Panc1 (cell line): ENCODE measurements at regions not wholly inside any gene's neighbourhood (a gene's known extent, or its start where the extent isn't known, plus 50 kb on each side); places are given as distances from the start of the nearest gene placed in this dataset.

ENCODE experiments used
- ATAC-seq: fragments of 200-7000 bp; cut with Tn5 transposase; 2 replicates; pipeline ENCODE4 v1.9.1; 2020; ENCODE audit warnings: mild to moderate bottlenecking, moderate library complexity
- BruUV-seq: library from RNA; stranded (reverse); fragments of 400-500 nt; replicated peaks from 2 replicates; lab custom pipeline; 2021; lab: Mats Ljungman, UMichigan
- CTCF ChIA-PET: fragments of 300-600 bp; sonication (Branson Sonifier 250); formaldehyde crosslinking; loops from one replicate; lab custom pipeline; 2022; ENCODE audit warnings: antibody characterized with exemption; lab: Charles Lee
- POLR2A ChIA-PET: fragments of 300-600 bp; sonication (Branson Sonifier 250); formaldehyde crosslinking; loops from one replicate; lab custom pipeline; 2022; ENCODE audit warnings: antibody characterized with exemption; lab: Charles Lee
- DNase-seq: peaks from one replicate; pipeline ENCODE4 v3.0.0-alpha.2; 2010; ENCODE audit warnings: low read depth, low spot score
- H3K27ac ChIP-seq: 2 replicates; pipeline ENCODE4 v1.5.1; 2011; ENCODE audit warnings: mild to moderate bottlenecking, low read length, inconsistent platforms
- H3K27me3 ChIP-seq: fragments of 200-500 bp; sonication (Bioruptor generic); 2 replicates; pipeline ENCODE4 v1.6.0; 2014; ENCODE audit warnings: low read length, inconsistent platforms; ENCODE audit not compliant: control insufficient read depth, insufficient read depth
- H3K36me3 ChIP-seq: fragments of 200-500 bp; sonication (Bioruptor generic); 2 replicates; pipeline ENCODE4 v1.5.1; 2014; ENCODE audit warnings: inconsistent platforms, mild to moderate bottlenecking, low read length, moderate library complexity; ENCODE audit not compliant: control insufficient read depth, insufficient read depth
- H3K4me1 ChIP-seq: 2 replicates; pipeline ENCODE4 v1.5.1; 2011; ENCODE audit warnings: inconsistent platforms, mild to moderate bottlenecking, low read length, moderate library complexity; ENCODE audit not compliant: control insufficient read depth, insufficient read depth
- H3K4me3 ChIP-seq, 2 experiments: 2 replicates each; pipeline ENCODE4 v1.5.1; 2011 to 2012; ENCODE audit warnings: low read depth in 2 of 2, low read length in 2 of 2, mild to moderate bottlenecking in 2 of 2, inconsistent platforms in 1 of 2, moderate library complexity in 1 of 2
- H3K9me3 ChIP-seq: fragments of 200-500 bp; sonication (Bioruptor generic); 2 replicates; pipeline ENCODE4 v1.5.1; 2014; ENCODE audit warnings: low read depth, mild to moderate bottlenecking, inconsistent platforms, low read length, moderate library complexity; ENCODE audit not compliant: control insufficient read depth, insufficient read depth
- POLR2AphosphoS5 ChIP-seq: IDR thresholded peaks from 2 replicates; pipeline ENCODE4 v1.6.1; 2012; ENCODE audit warnings: mild to moderate bottlenecking, low read depth, low read length, moderate library complexity
- SIN3A ChIP-seq: IDR thresholded peaks from 2 replicates; pipeline ENCODE4 v1.6.1; 2012; ENCODE audit warnings: low read depth, mild to moderate bottlenecking, low read length, moderate library complexity, borderline replicate concordance; ENCODE audit not compliant: insufficient read depth
- TCF7L2 ChIP-seq: IDR thresholded peaks from 2 replicates; pipeline ENCODE4 v1.6.1; 2011; ENCODE audit warnings: mild to moderate bottlenecking, low read depth, low read length, inconsistent platforms
- in situ Hi-C: cut with HindIII; loops from 2 replicates; pipeline ENCODE4 v1.10.0; 2016; ENCODE audit warnings: low sequenced_read_pairs, low pct_unique_long_range_greater_than_20kb
- intact Hi-C: fragments of 100-400 bp; cut with micrococcal nuclease; formaldehyde crosslinking; loops from one replicate; pipeline ENCODE4 v1.10.0; 2022; ENCODE audit not compliant: unreplicated experiment
- TF ChIP-seq, protein P1 (sequence below): fragments of 450-650 bp; IDR thresholded peaks from 2 replicates; pipeline ENCODE4 v1.5.1; 2017; ENCODE audit warnings: mild to moderate bottlenecking
- TF ChIP-seq, protein P2 (sequence below), 2 experiments: IDR thresholded peaks; 2 replicates each; pipeline ENCODE4 v1.6.1; 2011 to 2012; ENCODE audit warnings: low read depth in 2 of 2, control low read depth in 1 of 2, low read length in 1 of 2, mild to moderate bottlenecking in 1 of 2, moderate library complexity in 1 of 2; ENCODE audit not compliant: insufficient read depth in 1 of 2

DNA sequence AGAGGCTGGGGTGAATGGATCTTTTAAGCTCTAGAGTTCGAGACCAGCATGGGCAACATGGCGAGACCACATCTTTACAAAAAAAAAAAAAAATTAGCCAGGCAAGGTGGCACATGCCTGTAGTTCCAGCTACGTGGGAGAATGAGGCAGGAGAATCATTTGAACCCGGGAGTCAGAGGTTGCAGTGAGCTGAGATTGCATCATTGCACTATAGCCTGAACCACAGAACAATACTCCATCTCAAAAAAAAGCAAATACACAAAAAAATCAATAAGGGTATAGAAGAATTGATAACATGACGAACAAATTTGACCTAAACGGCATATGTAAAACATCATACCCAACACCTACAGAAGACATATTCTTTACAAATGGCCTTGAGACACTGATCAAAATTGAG lies 668.4 kb downstream of the MECOM start:
- ChIA-PET CTCF (no interaction called here), POLR2A (no interaction called here)
- in situ Hi-C loops (no loop called here), intact Hi-C loops (no loop called here)
- TF ChIP-seq TCF7L2 (no peak), POLR2AphosphoS5 (no peak), SIN3A (no peak)
- TF ChIP-seq, protein P1, sequence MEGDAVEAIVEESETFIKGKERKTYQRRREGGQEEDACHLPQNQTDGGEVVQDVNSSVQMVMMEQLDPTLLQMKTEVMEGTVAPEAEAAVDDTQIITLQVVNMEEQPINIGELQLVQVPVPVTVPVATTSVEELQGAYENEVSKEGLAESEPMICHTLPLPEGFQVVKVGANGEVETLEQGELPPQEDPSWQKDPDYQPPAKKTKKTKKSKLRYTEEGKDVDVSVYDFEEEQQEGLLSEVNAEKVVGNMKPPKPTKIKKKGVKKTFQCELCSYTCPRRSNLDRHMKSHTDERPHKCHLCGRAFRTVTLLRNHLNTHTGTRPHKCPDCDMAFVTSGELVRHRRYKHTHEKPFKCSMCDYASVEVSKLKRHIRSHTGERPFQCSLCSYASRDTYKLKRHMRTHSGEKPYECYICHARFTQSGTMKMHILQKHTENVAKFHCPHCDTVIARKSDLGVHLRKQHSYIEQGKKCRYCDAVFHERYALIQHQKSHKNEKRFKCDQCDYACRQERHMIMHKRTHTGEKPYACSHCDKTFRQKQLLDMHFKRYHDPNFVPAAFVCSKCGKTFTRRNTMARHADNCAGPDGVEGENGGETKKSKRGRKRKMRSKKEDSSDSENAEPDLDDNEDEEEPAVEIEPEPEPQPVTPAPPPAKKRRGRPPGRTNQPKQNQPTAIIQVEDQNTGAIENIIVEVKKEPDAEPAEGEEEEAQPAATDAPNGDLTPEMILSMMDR: no peak
- TF ChIP-seq, protein P2, sequence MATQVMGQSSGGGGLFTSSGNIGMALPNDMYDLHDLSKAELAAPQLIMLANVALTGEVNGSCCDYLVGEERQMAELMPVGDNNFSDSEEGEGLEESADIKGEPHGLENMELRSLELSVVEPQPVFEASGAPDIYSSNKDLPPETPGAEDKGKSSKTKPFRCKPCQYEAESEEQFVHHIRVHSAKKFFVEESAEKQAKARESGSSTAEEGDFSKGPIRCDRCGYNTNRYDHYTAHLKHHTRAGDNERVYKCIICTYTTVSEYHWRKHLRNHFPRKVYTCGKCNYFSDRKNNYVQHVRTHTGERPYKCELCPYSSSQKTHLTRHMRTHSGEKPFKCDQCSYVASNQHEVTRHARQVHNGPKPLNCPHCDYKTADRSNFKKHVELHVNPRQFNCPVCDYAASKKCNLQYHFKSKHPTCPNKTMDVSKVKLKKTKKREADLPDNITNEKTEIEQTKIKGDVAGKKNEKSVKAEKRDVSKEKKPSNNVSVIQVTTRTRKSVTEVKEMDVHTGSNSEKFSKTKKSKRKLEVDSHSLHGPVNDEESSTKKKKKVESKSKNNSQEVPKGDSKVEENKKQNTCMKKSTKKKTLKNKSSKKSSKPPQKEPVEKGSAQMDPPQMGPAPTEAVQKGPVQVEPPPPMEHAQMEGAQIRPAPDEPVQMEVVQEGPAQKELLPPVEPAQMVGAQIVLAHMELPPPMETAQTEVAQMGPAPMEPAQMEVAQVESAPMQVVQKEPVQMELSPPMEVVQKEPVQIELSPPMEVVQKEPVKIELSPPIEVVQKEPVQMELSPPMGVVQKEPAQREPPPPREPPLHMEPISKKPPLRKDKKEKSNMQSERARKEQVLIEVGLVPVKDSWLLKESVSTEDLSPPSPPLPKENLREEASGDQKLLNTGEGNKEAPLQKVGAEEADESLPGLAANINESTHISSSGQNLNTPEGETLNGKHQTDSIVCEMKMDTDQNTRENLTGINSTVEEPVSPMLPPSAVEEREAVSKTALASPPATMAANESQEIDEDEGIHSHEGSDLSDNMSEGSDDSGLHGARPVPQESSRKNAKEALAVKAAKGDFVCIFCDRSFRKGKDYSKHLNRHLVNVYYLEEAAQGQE (IDR thresholded peaks at IDR 0.05; ENCODE audit: insufficient read depth in 1 of 2, low read depth in 2 of 2, low read length in 1 of 2): no peak
- H3K27ac ChIP-seq: no peak overlapping the region
- DNase-seq (no peak), ATAC-seq (no peak)
- no peaks in the 10 kb centered on the region for H3K4me1 ChIP-seq
- H3K36me3 ChIP-seq: no peaks in the 10 kb centered on the region
- no peaks in the 10 kb centered on the region for H3K9me3 ChIP-seq
- BruUV-seq: no TSS peak
- H3K4me3 ChIP-seq: no peak overlapping the region
- no peaks in the 10 kb centered on the region for H3K27me3 ChIP-seq

DNA sequence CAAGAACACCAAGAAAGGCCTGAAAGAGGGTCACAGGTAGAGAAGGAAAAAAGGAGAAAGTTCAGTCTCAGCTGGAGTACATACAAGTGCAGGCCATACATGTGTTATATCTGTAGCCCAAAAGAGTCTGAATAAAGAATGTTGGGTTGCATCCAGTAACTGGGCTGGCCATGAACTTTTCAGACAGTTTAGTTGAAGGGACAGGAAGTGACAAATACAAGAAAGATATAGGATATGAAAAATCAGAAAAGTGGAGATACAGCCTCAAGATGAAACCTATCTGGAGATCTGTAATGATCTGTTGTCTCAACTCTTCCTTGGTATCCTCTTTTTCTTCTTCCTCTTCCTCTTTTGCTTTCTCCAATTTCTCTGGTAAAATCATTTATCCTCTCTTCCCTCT lies 671.7 kb downstream of the MECOM start:
- TF ChIP-seq, protein P2 (IDR thresholded peaks at IDR 0.05; ENCODE audit: insufficient read depth in 1 of 2, low read depth in 2 of 2, low read length in 1 of 2): no peak
- TF ChIP-seq SIN3A (no peak), POLR2AphosphoS5 (no peak), TCF7L2 (no peak)
- TF ChIP-seq, protein P1: no peak
- POLR2A ChIA-PET: no interaction called here
- intact Hi-C loops: no loop called here
- no peak for ATAC-seq
- no peaks in the 10 kb centered on the region for H3K9me3 ChIP-seq
- no peak overlapping the region for H3K27ac ChIP-seq
- no TSS peak for BruUV-seq
- DNase-seq: no peak
- no peaks in the 10 kb centered on the region for H3K36me3 ChIP-seq
- H3K4me1 ChIP-seq: no peaks in the 10 kb centered on the region
- in situ Hi-C loops: no loop called here
- H3K27me3 ChIP-seq: no peaks in the 10 kb centered on the region
- CTCF ChIA-PET: no interaction called here
- no peak overlapping the region for H3K4me3 ChIP-seq
